ENCODE measurements at regions not wholly inside any gene's neighbourhood (a gene's known extent, or its start where the extent isn't known, plus 50 kb on each side); places are given as distances from the start of the nearest gene placed in this dataset.
"Not testable (repeated sequence)": the region's sequence is repeated elsewhere in the genome, so short reads cannot be mapped to it uniquely, and the experiment has no call there.

DNA sequence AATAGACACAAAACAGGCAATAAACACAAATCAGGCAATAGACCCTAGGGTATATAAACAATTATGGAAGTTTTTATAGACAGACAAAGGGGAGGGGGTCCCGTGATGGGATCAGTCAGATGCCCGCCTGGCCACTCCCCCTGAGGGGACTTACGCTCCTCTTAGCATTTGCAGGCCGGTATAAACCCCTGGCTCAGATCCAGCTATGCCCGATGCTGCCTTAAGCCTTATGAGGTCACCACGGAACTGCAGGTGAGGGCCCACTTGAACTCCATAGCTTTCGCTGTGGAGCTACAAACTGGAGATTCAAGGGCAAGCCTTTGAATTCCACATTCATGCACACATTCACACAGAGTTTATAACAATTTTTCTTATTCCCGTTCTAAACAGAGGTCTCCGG lies 340.5 kb upstream of the USP9Y start:
- DNase-seq, result no peak

DNA sequence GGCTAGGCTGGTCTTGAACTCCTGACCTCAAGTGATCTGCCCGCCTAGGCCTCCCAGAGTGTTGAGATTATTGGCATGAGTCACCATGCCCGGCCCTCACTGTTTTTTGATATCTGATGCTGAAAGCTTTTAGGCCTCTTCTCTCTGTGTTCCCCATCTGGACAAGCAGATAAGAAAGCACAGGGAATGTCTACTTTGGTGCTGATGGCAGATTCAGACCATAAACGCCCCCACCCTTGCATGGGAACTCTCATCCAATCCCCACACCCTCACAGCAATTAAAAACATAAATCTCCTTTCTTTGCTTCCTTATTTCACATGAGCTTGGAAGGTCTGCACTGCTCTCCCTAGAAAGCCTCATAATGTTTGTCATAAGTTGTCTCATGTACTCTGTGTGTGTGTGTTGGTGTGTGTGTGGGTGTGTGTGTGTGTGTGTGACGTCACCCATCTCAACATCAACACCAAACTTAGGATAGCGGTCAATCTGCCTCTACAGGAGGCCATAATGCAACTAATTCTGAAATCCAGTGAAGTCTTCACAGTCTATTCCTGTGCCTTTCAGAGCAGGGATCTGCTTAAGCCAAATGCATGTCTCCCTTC lies 335.6 kb upstream of the USP9Y start:
- DNase-seq, result no peak

DNA sequence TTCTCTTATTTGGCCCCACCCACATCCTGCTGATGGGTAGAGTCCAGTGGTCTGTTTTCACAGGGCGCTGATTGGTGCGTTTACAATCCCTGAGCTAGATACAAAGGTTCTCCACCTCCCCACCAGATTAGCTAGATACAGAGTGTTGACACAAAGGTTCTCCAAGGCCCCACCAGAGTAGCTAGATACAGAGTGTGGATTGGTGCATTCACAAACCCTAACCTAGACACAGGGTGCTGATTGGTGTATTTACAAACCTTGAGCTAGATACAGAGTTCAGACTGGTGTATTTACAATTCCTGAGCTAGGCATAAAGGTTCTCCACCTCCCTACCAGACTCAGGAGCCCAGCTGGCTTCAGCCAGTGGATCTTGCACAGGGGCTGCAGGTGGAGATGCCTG lies 326.4 kb upstream of the USP9Y start:
- not testable (repeated sequence) for DNase-seq

DNA sequence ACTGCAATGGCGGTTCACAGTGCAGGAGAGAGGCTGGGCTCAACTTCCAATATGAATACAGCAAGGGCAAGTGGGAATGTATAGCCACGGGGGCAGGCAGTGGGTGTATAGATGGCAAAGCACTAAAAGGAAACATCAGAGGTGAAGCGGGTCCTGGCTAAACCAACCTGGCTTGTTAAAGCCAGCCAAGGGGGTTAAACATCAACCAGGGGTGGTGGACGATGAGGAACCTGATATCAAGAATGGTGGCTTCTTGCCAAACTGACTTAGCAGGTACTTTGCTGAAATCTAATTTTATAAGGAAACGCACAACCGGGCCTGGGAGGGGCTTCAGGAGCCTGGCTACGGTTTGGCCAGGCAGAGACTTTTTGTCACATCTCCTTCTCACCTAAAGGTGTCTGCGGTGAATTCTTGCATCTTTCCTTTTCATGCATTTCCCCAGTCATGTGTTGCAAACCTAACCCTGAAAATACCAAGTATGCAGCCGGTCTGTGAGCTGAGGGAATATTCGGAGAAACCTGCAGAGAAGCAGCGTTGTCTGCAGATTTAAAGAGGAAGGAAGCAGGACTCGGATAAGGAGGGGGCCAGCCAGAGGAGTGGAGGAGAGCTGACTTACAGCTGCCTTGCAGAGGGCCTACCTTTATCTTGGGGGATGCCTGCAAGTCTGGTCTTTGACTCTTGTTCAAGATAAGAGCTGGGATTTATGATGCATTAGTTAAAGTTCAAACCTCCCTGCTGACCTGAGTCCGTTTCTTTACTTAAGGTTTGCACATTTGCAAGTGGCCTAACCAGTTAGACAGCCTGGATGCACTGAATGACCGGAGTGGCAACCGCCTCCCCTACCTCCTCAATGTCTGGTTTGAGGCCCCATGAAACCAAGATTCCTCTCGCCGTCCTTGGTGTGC lies 309.1 kb upstream of the USP9Y start:
- DNase-seq, result not testable (repeated sequence)

DNA sequence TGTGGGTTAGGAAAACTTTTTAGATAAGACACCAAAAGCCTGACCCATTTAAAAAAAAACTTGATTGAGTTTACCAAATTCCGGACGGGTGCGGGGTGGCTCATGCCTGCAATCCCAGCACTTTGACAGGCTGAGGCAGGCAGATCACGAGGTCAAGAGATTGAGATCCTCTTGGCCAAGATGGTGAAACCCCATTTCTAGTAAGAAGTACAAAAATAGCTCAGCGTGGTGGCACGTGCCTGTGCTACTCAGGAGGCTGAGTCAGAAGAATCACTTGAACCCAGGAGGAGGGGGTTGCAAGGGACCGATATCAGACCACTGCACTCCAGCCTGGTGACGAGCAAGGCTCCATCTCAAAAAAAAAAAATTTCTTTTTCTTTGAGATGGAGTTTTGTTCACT lies 307.8 kb upstream of the USP9Y start:
- no peak for DNase-seq

DNA sequence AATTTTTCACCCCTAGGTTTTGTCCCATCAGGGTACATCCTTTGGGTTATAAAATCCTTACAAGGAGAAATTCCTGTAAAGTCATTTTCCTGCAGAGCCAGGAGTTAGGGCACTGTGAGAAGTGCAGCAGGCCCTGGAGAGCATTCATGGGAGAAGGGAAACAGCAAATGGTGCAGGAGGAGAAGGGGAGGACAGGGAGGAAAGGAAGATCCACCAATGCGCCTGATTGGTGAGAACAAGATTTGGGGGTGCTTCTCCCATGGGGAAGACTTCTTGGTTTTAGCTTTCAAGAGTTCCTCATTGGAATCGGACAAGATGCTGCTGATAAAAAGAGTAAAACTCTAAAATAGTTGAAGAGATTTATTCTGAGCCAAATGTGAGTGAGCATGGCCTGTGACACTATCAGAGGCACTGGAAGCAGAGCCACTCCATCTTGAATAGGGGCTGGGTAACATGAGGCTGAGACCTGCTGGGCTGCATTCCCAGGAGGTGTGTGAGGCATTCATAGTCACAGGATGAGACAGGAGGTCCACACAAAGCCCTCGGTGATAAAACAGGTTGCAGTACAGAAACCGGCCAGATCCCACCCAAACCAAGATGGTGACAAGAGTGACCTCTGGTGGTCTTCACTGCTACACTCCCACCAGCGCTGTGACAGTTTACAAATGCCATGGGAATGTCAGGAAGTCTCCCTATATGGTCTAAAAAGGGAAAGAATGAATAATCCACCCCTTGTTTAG lies 305.5 kb upstream of the USP9Y start:
- not testable (repeated sequence) for DNase-seq

DNA sequence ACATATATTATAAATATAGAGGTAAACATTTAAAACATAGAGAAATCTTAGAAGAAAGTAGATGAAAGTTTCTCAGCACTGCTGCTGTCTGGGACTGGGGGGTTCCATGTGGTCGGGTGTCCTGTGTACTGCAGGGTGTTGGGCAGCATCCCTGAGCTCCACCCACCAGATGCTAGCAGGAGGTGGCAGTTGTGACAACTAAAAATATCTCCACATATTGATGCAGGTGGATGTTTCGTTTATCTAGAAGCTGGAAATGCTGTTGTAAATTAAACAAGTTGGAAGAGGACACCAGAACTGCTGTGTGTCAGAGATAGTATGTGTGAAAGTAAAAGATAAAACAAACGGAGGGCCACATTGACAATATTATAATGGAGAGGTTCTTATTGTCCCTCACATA lies 297.1 kb upstream of the USP9Y start:
- DNase-seq, result no peak

DNA sequence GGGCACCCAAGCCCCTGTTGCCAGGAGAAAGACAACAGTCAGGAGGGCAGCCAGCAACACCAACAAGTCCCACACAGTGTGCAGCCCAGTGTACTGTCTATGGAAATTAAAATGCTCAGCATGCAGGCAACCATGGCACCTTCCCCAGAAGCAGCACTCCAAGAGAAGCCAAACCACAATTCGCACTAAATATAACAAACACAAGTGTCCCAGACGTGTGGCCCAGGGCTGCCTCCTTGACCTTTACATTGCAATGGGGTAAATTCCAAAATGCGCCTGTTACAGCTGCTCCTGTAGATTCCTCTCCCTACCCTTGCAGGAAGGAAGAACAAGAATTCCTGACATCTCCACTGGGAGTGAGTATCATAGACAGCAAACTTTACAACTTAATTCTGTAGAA lies 292.8 kb upstream of the USP9Y start:
- DNase-seq, result no peak

DNA sequence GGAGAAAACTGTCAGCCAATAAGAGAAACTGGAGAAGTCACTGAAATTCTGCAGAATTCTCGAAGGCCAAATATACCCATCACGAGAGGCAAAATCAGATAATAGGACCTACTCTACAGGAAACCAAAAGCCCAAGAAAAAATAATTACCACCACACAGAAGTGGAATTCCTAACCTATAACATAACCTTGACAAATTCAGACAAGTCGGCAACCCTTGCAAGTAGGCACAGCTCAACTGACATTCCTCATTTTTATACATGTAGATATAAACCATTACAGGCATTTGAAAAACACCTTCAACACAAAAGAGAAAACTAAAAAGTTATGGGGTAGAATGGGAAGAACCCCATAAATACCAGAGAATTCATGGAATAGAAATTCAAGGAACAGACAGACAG lies 290.3 kb upstream of the USP9Y start:
- DNase-seq, result no peak

DNA sequence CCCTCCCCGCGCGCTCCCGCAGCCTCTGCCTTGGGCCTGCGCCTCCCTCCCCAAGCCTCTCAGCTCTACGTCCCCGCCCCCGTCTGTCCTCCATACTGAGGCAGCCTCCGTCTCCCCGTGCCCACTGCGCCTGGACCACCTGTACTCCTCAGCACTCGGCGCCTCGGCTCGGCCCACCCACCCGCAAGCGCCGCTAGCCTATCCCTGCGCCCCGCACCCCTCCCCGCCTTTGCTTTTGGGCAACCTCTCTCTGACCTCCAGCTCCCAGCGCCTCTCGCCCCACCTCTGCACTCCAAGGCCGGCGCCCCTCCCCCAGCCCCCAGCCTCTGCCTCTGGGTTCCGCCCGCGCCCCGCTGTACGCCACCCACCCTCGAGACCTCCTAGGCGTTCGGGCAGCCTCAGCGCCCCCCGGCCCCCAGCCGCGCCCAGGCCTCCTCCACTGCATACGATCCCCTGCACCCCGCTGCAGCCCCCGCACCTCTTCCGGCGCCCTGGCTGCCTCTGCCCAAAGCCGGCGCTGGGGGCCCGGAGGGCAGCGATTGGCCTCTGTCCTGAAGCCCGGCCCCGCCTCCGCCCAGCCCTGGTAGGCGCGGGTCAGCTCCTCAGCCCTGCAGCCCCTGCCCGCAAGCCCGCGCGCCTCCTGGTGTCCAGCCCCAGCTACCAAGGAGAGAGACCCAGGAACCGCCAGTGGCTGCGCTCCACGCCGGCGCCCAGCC lies 279.8 kb upstream of the USP9Y start:
- no peak for DNase-seq

DNA sequence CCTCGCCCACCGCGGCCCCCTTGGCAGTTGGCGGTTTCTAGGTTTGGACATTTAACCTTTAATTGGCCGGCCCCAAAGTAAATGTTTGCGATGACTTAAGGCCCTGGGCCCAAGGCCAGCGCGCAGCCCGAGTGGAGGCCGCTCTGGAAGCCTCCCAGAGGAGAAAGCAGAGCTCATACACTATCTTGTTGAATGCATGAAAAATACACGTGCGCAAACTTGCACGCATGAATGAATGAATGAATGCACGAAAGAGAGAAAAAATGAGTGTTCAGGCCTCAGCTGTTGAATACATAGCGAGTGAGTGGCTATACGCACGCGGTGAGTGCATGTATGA lies 279.3 kb upstream of the USP9Y start:
- DNase-seq, result no peak

DNA sequence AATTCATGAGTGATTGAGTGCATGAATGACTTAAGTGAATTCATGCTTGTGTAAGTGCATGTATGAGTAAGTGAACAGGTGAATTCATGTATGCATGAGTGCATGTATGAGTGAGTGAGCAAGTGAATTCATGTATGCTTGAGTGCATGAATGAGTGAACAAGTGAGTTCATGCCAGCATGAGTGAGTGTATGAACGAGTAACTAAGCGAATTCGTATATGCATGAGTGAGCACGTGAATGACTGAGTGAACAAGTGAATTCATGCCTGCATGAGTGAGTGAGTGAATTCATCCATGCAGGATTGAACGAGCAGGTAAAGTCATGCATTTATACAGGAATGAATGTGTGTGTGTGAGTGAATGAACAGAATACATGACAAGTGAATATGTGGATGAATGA lies 278.5 kb upstream of the USP9Y start:
- DNase-seq, result no peak

DNA sequence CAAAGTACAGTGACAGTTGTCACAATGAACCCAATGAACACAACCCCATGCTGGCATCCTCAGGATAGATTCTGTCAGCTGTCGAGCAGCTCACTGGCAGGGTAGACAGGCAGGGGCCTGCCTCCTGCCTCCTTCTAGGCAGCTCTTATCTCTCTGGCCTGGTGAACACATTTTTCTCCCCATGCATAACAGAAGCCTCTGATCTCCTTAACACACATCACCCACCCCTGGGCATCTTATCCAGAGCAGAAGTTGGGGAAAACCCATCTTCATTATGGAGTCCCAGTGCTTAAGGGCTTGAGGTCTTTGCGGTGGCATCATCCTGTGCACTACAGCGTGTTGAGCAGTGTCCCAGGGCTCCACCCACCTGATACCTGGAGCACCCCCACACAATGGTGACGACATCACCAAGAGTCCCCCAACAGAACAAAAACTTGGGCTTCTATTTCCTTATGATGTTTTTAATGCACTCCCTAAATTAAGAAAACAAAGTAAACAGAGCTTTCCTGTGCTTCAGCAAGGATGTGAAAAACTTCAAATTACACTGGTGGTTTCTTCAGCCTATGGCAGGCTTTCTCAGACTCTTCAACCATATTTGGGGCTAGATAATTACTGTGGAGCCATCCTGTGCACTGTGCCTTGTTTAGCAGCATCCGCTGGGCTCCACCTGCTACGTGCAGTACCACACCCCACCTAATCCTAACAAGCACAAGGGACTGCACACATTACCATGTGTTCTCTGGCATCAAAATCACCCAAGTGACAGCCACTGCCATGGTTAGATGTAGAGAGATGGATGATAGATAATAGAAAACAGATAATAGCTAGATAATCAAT lies 277.4 kb upstream of the USP9Y start:
- DNase-seq, result no peak

DNA sequence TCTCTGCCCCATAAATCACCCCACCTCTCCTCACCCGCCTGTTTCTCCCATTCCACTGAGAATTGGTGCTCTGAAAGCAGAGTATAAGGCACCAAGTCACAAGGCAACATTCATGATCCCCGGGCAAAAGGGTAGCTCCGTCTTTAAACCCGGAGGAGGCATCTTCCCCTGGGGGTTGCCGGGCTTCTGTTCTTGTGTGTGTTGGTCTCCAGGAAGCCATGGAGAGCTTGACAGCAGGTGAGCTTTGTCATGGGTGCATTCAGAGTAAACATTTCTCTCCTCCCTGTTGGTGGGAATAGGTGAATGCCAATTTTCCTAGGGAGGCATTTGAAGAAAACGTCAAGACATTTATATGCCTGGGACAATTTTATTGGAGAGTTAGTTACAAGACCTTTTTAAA lies 275.5 kb upstream of the USP9Y start:
- no peak for DNase-seq

DNA sequence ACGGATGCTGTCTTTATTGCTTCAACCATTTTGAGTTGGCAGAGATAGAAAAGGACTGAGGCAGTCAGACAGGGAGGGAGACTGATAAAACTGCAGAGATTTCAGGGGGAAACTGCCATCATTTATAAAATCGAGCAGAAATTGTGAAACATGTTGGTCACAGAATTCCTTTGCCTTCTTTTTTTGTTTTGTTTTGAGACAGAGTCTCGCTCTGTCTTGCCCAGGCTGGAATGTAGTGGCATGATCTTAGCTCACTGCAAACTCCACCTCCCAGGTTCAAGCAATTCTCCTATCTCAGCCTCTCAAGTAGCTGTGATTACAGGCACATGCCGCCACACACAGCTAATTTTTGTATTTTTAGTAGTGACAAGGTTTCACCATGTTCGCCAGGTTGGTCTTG lies 273.7 kb upstream of the USP9Y start:
- no peak for DNase-seq

DNA sequence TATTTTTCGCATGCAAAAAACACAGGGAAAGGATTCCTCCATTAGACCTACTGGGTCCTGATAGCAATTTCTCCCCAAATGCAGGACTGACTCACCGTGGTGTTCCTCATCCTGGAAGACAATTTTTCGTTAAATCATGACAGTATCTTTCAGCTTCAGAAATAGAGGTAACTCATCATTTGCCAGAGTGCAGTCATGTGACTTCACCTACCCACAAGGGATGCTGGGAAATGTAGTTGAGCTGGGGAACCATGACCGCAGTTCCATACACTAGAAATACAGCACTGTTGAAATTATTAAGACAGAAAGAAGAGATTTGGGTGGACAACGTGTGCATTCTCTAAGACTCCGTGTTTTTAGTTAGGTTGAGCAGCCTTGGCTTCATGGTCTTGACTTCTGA lies 269.5 kb upstream of the USP9Y start:
- DNase-seq, result no peak

DNA sequence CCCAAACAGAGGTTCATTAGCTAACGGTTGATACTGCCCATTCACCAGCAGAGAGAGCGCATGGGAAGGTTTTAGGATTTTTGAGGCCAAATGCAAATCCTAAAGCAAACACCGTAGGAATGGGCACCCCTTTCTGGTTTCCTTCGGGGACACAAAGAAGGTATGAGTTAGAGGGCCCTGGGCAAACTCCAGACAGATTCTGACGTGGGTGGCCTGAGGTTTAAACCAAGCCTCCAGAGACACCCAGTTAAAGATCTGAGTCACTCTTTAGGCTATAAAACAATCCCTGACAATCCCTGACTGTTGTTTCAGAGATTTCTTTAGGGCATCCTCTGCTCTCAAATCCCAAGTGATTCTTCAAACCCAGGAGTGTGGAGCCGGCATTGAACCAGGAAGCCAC lies 262.2 kb upstream of the USP9Y start:
- DNase-seq, result not testable (repeated sequence)

DNA sequence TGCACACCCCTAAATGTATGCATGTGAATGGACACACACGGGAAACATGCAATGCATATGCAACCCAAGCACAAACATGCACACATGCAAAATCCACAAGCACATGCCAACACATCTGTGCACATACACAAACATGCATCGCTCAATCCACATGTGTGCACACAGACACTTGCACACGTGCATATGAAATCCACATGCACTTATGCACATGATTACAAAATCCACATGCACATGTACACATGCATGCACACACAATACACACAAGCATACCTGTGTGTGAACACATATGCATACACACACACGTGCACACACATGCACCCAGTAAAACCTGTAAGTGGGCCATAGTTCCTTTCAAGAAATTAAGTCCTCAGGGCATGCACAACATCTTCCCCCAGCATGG lies 256.8 kb upstream of the USP9Y start:
- DNase-seq, result no peak

DNA sequence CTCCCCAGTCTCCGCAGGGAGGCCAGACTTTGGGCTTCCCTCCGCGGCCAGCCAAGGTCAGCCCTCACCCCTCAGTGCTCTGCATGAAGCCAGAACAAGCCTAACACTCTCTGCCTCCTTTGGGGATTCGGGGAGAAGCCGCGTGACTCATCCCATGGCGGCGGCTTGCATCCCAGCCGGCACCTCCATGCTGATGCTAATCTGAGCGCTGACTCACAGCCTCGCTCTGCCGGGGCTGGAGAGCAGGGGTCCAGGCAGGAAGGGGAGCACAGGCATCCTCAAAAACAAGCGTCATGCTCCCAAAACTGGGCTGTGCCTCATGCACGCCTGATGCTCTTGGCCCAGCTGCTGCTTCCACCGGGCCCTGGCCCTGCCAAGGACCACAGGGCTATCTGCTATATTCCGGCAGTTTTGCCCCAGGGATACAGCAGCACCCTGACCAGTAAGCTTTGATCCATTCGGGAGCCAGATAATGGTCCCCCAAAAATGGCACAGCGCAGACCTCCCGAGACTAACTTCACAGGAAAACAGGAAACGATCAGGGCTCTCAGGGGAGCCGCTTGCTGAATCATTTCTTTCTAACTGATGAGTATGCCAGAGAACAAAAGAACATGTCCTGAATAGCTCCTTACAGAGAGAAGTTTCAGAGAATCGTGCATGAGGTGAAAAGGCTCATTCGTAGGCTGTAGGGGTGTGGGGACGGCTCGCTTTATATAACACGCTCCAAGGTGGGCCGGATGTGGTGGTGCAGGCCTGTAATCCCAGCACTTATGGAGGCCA lies 254.4 kb upstream of the USP9Y start:
- DNase-seq, result not testable (repeated sequence)

DNA sequence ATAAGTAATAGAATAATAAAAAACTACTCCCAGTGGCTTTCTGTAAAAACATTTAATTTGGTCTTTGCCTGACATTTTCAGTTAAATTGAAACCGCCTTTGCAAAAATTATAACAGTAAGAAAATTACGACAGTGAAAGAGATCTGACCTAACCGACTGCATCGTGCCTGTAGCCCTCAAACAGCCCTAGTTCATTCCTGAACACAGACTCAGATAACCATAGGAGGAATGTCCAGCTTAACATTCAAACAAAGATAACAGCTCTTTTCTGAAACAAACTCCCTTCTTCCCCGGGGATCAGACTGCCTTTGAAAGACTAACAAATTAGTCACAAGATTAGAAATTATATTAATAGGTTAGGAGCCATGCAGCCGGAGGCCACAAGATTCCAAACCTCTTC lies 252.5 kb upstream of the USP9Y start:
- not testable (repeated sequence) for DNase-seq

DNA sequence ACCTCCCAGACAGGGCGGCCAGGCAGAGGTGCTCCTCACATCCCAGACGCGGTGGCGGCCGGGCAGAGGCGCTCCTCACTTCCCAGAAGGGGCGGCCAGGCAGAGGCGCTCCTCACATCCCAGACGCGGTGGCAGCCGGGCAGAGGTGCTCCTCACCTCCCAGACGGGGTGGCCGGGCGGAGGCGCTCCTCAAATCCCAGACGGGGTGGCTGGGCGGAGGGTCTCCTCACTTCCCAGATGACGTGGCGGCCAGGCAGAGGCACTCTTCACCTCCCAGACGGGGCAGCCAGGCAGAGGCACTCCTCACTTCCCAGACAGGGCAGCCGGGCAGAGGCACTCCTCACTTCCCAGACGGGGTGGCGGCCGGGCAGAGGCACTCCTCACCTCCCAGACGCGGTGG lies 247.7 kb upstream of the USP9Y start:
- DNase-seq, result not testable (repeated sequence)

DNA sequence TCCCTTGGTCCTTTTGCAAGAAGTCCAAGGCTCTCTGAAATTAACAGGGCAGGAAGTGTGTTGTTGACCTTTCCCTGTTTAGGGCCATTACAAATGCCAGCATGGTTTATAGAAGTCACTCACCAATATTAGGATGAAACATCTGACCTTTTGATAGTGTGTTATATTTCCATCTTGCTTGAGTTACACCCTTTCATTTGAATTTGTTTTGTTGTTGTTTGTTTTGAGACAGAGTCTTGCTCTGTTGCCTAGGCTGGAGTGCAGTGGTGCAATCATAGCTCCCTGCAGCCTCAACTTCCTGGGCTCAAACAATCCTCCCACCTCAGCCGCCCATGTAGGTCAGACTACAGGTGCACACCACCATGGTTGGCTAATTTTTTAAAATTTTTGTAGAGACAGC lies 241.1 kb upstream of the USP9Y start:
- no peak for DNase-seq

All from activated CD4-positive, alpha-beta T cell treated with anti-CD3 and anti-CD28 coated beads for 1 hour (primary cell).